ENCODE measurements at regions not wholly inside any gene's neighbourhood (a gene's known extent, or its start where the extent isn't known, plus 50 kb on each side); places are given as distances from the start of the nearest gene placed in this dataset.

DNA sequence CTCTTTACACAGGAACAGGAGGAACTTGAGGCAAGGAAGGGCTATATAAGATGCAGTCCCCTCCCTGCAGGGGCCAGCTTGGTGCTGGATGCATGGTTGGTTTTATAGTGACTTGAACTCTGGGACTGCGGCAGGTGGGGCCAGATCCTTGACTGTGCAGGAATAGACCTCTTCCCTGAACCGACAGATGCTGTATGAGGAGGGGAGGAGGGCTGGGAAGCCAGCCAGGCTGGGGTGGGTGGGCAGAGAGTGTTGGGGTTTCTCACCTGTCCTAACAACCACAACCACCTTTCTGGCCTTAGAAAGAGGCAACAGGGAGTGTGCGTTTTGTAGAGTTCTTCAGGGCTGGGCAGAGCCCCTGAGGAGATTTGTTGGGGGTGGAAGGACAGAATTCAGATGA, 798.1 kb downstream of the KCNJ18 start:
- no peak for TF ChIP-seq POLR2A (IDR thresholded peaks at IDR 0.05)
- TF ChIP-seq, protein P1, sequence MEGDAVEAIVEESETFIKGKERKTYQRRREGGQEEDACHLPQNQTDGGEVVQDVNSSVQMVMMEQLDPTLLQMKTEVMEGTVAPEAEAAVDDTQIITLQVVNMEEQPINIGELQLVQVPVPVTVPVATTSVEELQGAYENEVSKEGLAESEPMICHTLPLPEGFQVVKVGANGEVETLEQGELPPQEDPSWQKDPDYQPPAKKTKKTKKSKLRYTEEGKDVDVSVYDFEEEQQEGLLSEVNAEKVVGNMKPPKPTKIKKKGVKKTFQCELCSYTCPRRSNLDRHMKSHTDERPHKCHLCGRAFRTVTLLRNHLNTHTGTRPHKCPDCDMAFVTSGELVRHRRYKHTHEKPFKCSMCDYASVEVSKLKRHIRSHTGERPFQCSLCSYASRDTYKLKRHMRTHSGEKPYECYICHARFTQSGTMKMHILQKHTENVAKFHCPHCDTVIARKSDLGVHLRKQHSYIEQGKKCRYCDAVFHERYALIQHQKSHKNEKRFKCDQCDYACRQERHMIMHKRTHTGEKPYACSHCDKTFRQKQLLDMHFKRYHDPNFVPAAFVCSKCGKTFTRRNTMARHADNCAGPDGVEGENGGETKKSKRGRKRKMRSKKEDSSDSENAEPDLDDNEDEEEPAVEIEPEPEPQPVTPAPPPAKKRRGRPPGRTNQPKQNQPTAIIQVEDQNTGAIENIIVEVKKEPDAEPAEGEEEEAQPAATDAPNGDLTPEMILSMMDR (IDR thresholded peaks at IDR 0.05): no peak
